IPS-NIHi11 (cell line): ENCODE measurements at regions not wholly inside any gene's neighbourhood (a gene's known extent, or its start where the extent isn't known, plus 50 kb on each side); places are given as distances from the start of the nearest gene placed in this dataset.
A peak's percentile ranks its signal among the peaks of the same experiment; 100 is the strongest.
"Not testable (repeated sequence)": the region's sequence is repeated elsewhere in the genome, so short reads cannot be mapped to it uniquely, and the experiment has no call there.

Source experiments
- DNase-seq: peaks from one replicate; pipeline ENCODE4 v3.0.0; 2012; ENCODE audit warnings: mixed read lengths, low spot score

- not testable (repeated sequence) for DNase-seq
Measured at GRCh38 chr10:63848871-63849270, 327.7 kb downstream of the REEP3 start.

GRCh38 chr10:63862860-63863259, 341.7 kb downstream of the REEP3 start:
- no peak for DNase-seq

GRCh38 chr10:63865210-63865609, 344.0 kb downstream of the REEP3 start:
- DNase-seq, result no peak

GRCh38 chr10:63866075-63866746, 345.0 kb downstream of the REEP3 start:
- DNase-seq, result peak; percentile 89

- DNase-seq, result no peak
Measured at GRCh38 chr10:63866747-63867140, 345.5 kb downstream of the REEP3 start.

GRCh38 chr10:63878428-63878827, 357.2 kb downstream of the REEP3 start:
- no peak for DNase-seq

GRCh38 chr10:63883861-63884260, 362.7 kb downstream of the REEP3 start:
- no peak for DNase-seq

GRCh38 chr10:63884426-63884825, 363.2 kb downstream of the REEP3 start:
- DNase-seq, result no peak

- DNase-seq, result no peak
Measured at GRCh38 chr10:63885156-63885555, 364.0 kb downstream of the REEP3 start.

- DNase-seq, result no peak
Measured at GRCh38 chr10:63886281-63887022, 365.3 kb downstream of the REEP3 start.

- peak; percentile 68 for DNase-seq
Measured at GRCh38 chr10:63887023-63887589, 365.9 kb downstream of the REEP3 start.

- DNase-seq, result no peak
Measured at GRCh38 chr10:63887600-63888370, 366.6 kb downstream of the REEP3 start.

GRCh38 chr10:63889803-63890202, 368.6 kb downstream of the REEP3 start:
- no peak for DNase-seq

- DNase-seq, result no peak
Measured at GRCh38 chr10:63896992-63897391, 375.8 kb downstream of the REEP3 start.

GRCh38 chr10:63899673-63900300, 378.6 kb downstream of the REEP3 start:
- DNase-seq, result no peak

- peak; percentile 39 for DNase-seq
Measured at GRCh38 chr10:63901228-63901627, 380.0 kb downstream of the REEP3 start.

- no peak for DNase-seq
Measured at GRCh38 chr10:63901881-63902280, 380.7 kb downstream of the REEP3 start.

- peak; percentile 22 for DNase-seq
Measured at GRCh38 chr10:63910806-63911205, 389.6 kb downstream of the REEP3 start.

GRCh38 chr10:63915240-63915639, 394.0 kb downstream of the REEP3 start:
- no peak for DNase-seq

GRCh38 chr10:63917363-63917762, 396.2 kb downstream of the REEP3 start:
- no peak for DNase-seq

- DNase-seq, result no peak
Measured at GRCh38 chr10:63919575-63920279, 398.5 kb downstream of the REEP3 start.
